GM12892 (cell line): ENCODE measurements at regions not wholly inside any gene's neighbourhood (a gene's known extent, or its start where the extent isn't known, plus 50 kb on each side); places are given as distances from the start of the nearest gene placed in this dataset.

Source experiments
- POLR2A ChIP-seq: IDR thresholded peaks from 2 replicates; pipeline ENCODE4 v1.6.1; 2011; ENCODE audit warnings: low read depth, low read length, control low read depth
- POLR2AphosphoS5 ChIP-seq: IDR thresholded peaks from 2 replicates; pipeline ENCODE4 v1.6.1; 2011; ENCODE audit warnings: low read depth, low read length, control low read depth
- TAF1 ChIP-seq: IDR thresholded peaks from 2 replicates; pipeline ENCODE4 v1.6.1; 2011; ENCODE audit warnings: low read depth, mild to moderate bottlenecking, control low read depth, low read length, borderline replicate concordance

DNA sequence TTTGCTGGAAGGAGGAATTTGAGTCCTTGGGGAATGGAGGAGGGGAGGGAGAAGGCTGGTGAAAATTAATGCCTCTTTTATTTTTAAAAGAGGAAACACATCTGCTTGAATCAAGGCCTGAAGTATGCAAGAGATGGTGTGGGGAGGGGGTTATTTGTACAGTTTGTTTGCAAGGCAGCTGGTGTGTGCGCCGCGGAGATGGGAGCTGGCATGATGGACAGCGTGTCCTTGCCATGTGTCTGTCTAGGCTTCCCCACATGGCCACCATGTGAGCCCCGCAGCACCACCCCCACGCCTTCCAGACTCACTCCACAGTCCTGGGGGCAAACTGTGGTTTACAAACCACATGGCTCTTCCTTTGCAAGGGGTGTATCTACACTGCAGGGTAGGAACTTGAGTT lies 154.8 kb upstream of the APCDD1 start:
- TF ChIP-seq TAF1 (no peak), POLR2AphosphoS5 (no peak), POLR2A (no peak)
